ENCODE measurements at regions not wholly inside any gene's neighbourhood (a gene's known extent, or its start where the extent isn't known, plus 50 kb on each side); places are given as distances from the start of the nearest gene placed in this dataset.
"Not testable (repeated sequence)": the region's sequence is repeated elsewhere in the genome, so short reads cannot be mapped to it uniquely, and the experiment has no call there.

- Histone ChIP-seq H2AFZ (no peak overlapping the region), H3K4me2 (ENCODE audit: low read length) (no peak overlapping the region), H3K27me3 (ENCODE audit: control insufficient read depth, insufficient read depth, low read length) (no peaks in the 10 kb centered on the region), H3K79me2 (no peaks in the 10 kb centered on the region), H3K4me3 (ENCODE audit: low read depth, low read length) (no peak overlapping the region), H3K9me3 (ENCODE audit: control insufficient read depth, low read length) (no peaks in the 10 kb centered on the region), H3K4me1 (no peaks in the 10 kb centered on the region), H3K36me3 (ENCODE audit: control insufficient read depth, insufficient read depth, low read length) (no peaks in the 10 kb centered on the region), H3K27ac (no peak overlapping the region), H3K9ac (no peak overlapping the region)
- no peak for TF ChIP-seq CTCF (IDR thresholded peaks at IDR 0.05)
Observed at GRCh38 chr13:80901530-80901929, 560.6 kb upstream of the SPRY2 start.

- Histone ChIP-seq H3K27me3 (ENCODE audit: control insufficient read depth, insufficient read depth, low read length) (no peaks in the 10 kb centered on the region), H3K9ac (no peak overlapping the region), H3K4me2 (ENCODE audit: low read length) (no peak overlapping the region), H3K79me2 (no peaks in the 10 kb centered on the region), H3K27ac (no peak overlapping the region), H3K36me3 (ENCODE audit: control insufficient read depth, insufficient read depth, low read length) (no peaks in the 10 kb centered on the region), H3K4me1 (no peaks in the 10 kb centered on the region), H3K4me3 (ENCODE audit: low read depth, low read length) (no peak overlapping the region), H2AFZ (no peak overlapping the region), H3K9me3 (ENCODE audit: control insufficient read depth, low read length) (no peaks in the 10 kb centered on the region)
- TF ChIP-seq CTCF (IDR thresholded peaks at IDR 0.05) = no peak
Observed at GRCh38 chr13:80901111-80901510, 560.2 kb upstream of the SPRY2 start.

GRCh38 chr13:80900561-80900960 lies 559.6 kb upstream of the SPRY2 start:
- no peaks in the 10 kb centered on the region for H3K79me2 ChIP-seq
- no peak for TF ChIP-seq CTCF (IDR thresholded peaks at IDR 0.05)
- H3K4me2 ChIP-seq (ENCODE audit: low read length) = no peak overlapping the region
- no peaks in the 10 kb centered on the region for H3K36me3 ChIP-seq (ENCODE audit: control insufficient read depth, insufficient read depth, low read length)
- H3K9ac ChIP-seq = no peak overlapping the region
- no peaks in the 10 kb centered on the region for H3K4me1 ChIP-seq
- H3K27me3 ChIP-seq (ENCODE audit: control insufficient read depth, insufficient read depth, low read length) = no peaks in the 10 kb centered on the region
- H3K4me3 ChIP-seq (ENCODE audit: low read depth, low read length) = no peak overlapping the region
- H3K9me3 ChIP-seq (ENCODE audit: control insufficient read depth, low read length) = no peaks in the 10 kb centered on the region
- H2AFZ ChIP-seq = no peak overlapping the region
- no peak overlapping the region for H3K27ac ChIP-seq

GRCh38 chr13:80897641-80898040 lies 556.7 kb upstream of the SPRY2 start:
- H3K27ac ChIP-seq; H3K4me1 ChIP-seq; H3K27me3 ChIP-seq (ENCODE audit: control insufficient read depth, insufficient read depth, low read length); H3K4me2 ChIP-seq (ENCODE audit: low read length); H3K4me3 ChIP-seq (ENCODE audit: low read depth, low read length); H3K9ac ChIP-seq; H3K9me3 ChIP-seq (ENCODE audit: control insufficient read depth, low read length); H3K36me3 ChIP-seq (ENCODE audit: control insufficient read depth, insufficient read depth, low read length); H2AFZ ChIP-seq; H3K79me2 ChIP-seq: not testable (repeated sequence)

GRCh38 chr13:80894917-80895316 lies 554.0 kb upstream of the SPRY2 start:
- Histone ChIP-seq H3K27me3 (ENCODE audit: control insufficient read depth, insufficient read depth, low read length) (no peaks in the 10 kb centered on the region), H3K36me3 (ENCODE audit: control insufficient read depth, insufficient read depth, low read length) (no peaks in the 10 kb centered on the region), H3K79me2 (no peaks in the 10 kb centered on the region), H3K27ac (no peak overlapping the region), H3K4me1 (no peaks in the 10 kb centered on the region), H3K9me3 (ENCODE audit: control insufficient read depth, low read length) (no peaks in the 10 kb centered on the region), H3K4me3 (ENCODE audit: low read depth, low read length) (no peak overlapping the region), H3K9ac (no peak overlapping the region), H2AFZ (no peak overlapping the region), H3K4me2 (ENCODE audit: low read length) (no peak overlapping the region)
- no peak for TF ChIP-seq CTCF (IDR thresholded peaks at IDR 0.05)
